ENCODE measurements at regions not wholly inside any gene's neighbourhood (a gene's known extent, or its start where the extent isn't known, plus 50 kb on each side); places are given as distances from the start of the nearest gene placed in this dataset.

GRCh38 chr7:17501441-17502212 lies 203.2 kb downstream of the AHR start:
- H3K9me3 ChIP-seq, result no peaks in the 10 kb centered on the region
- intact Hi-C loops (cut with DNase I), result no loop called here
- whole genome bisulfite sequencing, result 56% methylated on average over 1 of the region's 1 CpG
- H3K4me1 ChIP-seq, result peaks cover 0 to 26% (median 11%) of the 10 kb centered on the region in 4 donors
- no peak for DNase-seq (ENCODE audit: extremely low spot score)
- no peak overlapping the region for H3K4me3 ChIP-seq
- H3K27me3 ChIP-seq, result no peaks in the 10 kb centered on the region
- H3K36me3 ChIP-seq, result no peaks in the 10 kb centered on the region
- no peak for TF ChIP-seq POLR2A (IDR thresholded peaks at IDR 0.05; ENCODE audit: low read depth)
- TF ChIP-seq POLR2AphosphoS5 (IDR thresholded peaks at IDR 0.05), result no peak
- no peak for TF ChIP-seq EP300 (IDR thresholded peaks at IDR 0.05)
- TF ChIP-seq CTCF (IDR thresholded peaks at IDR 0.05), result no peak
- H3K27ac ChIP-seq (replicated peaks in 1 of 4), result no peak overlapping the region

- 53% methylated on average over 2 of the region's 2 CpGs for WGBS
- Histone ChIP-seq H3K27me3 (no peaks in the 10 kb centered on the region), H3K4me3 (no peak overlapping the region), H3K4me1 (peaks cover 0 to 25% (median 14%) of the 10 kb centered on the region in 4 donors), H3K9me3 (no peaks in the 10 kb centered on the region), H3K36me3 (no peaks in the 10 kb centered on the region), H3K27ac (replicated peaks in 1 of 4) (no peak overlapping the region)
- intact Hi-C loops (cut with DNase I), result no loop called here
- no peak for DNase-seq (ENCODE audit: extremely low spot score)
- no peak for TF ChIP-seq EP300 (IDR thresholded peaks at IDR 0.05)
- no peak for TF ChIP-seq POLR2A (IDR thresholded peaks at IDR 0.05; ENCODE audit: low read depth)
- TF ChIP-seq CTCF (IDR thresholded peaks at IDR 0.05), result no peak
- no peak for TF ChIP-seq POLR2AphosphoS5 (IDR thresholded peaks at IDR 0.05)
Observed at GRCh38 chr7:17502213-17503060, 204.0 kb downstream of the AHR start.

- no peaks in the 10 kb centered on the region for H3K27me3 ChIP-seq
- no peak overlapping the region for H3K4me3 ChIP-seq
- no peak for DNase-seq (ENCODE audit: extremely low spot score)
- intact Hi-C loops (cut with DNase I), result no loop called here
- no peaks in the 10 kb centered on the region for H3K9me3 ChIP-seq
- no peaks in the 10 kb centered on the region for H3K36me3 ChIP-seq
- H3K27ac ChIP-seq (replicated peaks in 1 of 4), result peak overlapping the region; percentile 30 to 54 (median 39)
- WGBS, result 45% methylated on average over 3 of the region's 3 CpGs
- TF ChIP-seq POLR2A (IDR thresholded peaks at IDR 0.05; ENCODE audit: low read depth), result no peak
- H3K4me1 ChIP-seq, result peaks cover 0 to 25% (median 15%) of the 10 kb centered on the region in 4 donors
Observed at GRCh38 chr7:17506095-17506494, 207.6 kb downstream of the AHR start.

GRCh38 chr7:17506596-17506995 lies 208.1 kb downstream of the AHR start:
- H3K27me3 ChIP-seq, result no peaks in the 10 kb centered on the region
- TF ChIP-seq POLR2AphosphoS5 (IDR thresholded peaks at IDR 0.05) (no peak), CTCF (IDR thresholded peaks at IDR 0.05) (no peak), EP300 (IDR thresholded peaks at IDR 0.05) (no peak), POLR2A (IDR thresholded peaks at IDR 0.05; ENCODE audit: low read depth) (no peak)
- intact Hi-C loops (cut with DNase I), result no loop called here
- peak overlapping the region in 3 of 4 donors; percentile 30 to 54 (median 38) for H3K27ac ChIP-seq (replicated peaks in 1 of 4)
- peaks cover 0 to 25% (median 14%) of the 10 kb centered on the region in 4 donors for H3K4me1 ChIP-seq
- H3K9me3 ChIP-seq, result no peaks in the 10 kb centered on the region
- H3K4me3 ChIP-seq, result no peak overlapping the region
- no peaks in the 10 kb centered on the region for H3K36me3 ChIP-seq
- 51% methylated on average over 2 of the region's 2 CpGs for WGBS
- DNase-seq (ENCODE audit: extremely low spot score), result no peak

- intact Hi-C loops (cut with DNase I), result no loop called here
- H3K36me3 ChIP-seq, result no peaks in the 10 kb centered on the region
- 82% methylated on average over 4 of the region's 4 CpGs for WGBS
Observed at GRCh38 chr7:17507717-17508116, 209.3 kb downstream of the AHR start.

More at GRCh38 chr7:17507717-17508116, 209.3 kb downstream of the AHR start:
- peaks cover 0 to 25% (median 12%) of the 10 kb centered on the region in 4 donors for H3K4me1 ChIP-seq
- H3K27ac ChIP-seq (replicated peaks in 1 of 4), result no peak overlapping the region
- no peaks in the 10 kb centered on the region for H3K27me3 ChIP-seq
- H3K9me3 ChIP-seq, result no peaks in the 10 kb centered on the region
- H3K4me3 ChIP-seq, result no peak overlapping the region
- DNase-seq (ENCODE audit: extremely low spot score), result no peak
- TF ChIP-seq POLR2A (IDR thresholded peaks at IDR 0.05; ENCODE audit: low read depth) (no peak), CTCF (IDR thresholded peaks at IDR 0.05) (no peak), POLR2AphosphoS5 (IDR thresholded peaks at IDR 0.05) (no peak), EP300 (IDR thresholded peaks at IDR 0.05) (no peak)

All from esophagus muscularis mucosa (tissue), 4 donors.